ENCODE measurements at regions not wholly inside any gene's neighbourhood (a gene's known extent, or its start where the extent isn't known, plus 50 kb on each side); places are given as distances from the start of the nearest gene placed in this dataset.

GRCh38 chr4:66443008-66443407, 772.7 kb upstream of the EPHA5 start:
- TF ChIP-seq CTCF (IDR thresholded peaks at IDR 0.05) (no peak), POLR2A (IDR thresholded peaks at IDR 0.05) (no peak), EP300 (IDR thresholded peaks at IDR 0.05; ENCODE audit: low read depth) (no peak)
